Adrenal gland (tissue), 9 donors: ENCODE measurements at regions not wholly inside any gene's neighbourhood (a gene's known extent, or its start where the extent isn't known, plus 50 kb on each side); places are given as distances from the start of the nearest gene placed in this dataset.

Experiments used
- DNase-seq, 7 donors: peaks; one replicate each; pipeline ENCODE4 v3.0.0-alpha.2; 2019 to 2020
- H3K27ac ChIP-seq, 5 donors: fragments of 200-600 bp; sonication (generic) in 4 of 5; 1 replicate in 3 of 5; 2 replicates in 2 of 5; pipeline versions ENCODE4 v1.5.1 to v1.8.0; 2016 to 2020; ENCODE audit warnings: mild to moderate bottlenecking in 1 of 5
- H3K27me3 ChIP-seq: fragments of 200-600 bp; 2 replicates; pipeline ENCODE4 v1.8.0; 2021
- H3K36me3 ChIP-seq, 2 donors: fragments of 200-600 bp; replicated peaks in 1 of 2; 1 replicate in 1 of 2; 2 replicates in 1 of 2; pipeline versions ENCODE4 v1.5.1 to v1.8.0; 2018 to 2022
- H3K4me1 ChIP-seq, 2 donors: fragments of 200-600 bp; replicated peaks in 1 of 2; 1 replicate in 1 of 2; 2 replicates in 1 of 2; pipeline versions ENCODE4 v1.5.1 to v1.8.0; 2018 to 2021
- H3K4me3 ChIP-seq, 4 donors: fragments of 200-600 bp; sonication (generic) in 3 of 4; one replicate each; pipeline ENCODE4 v1.5.1; 2016 to 2018
- H3K9me3 ChIP-seq, 3 donors: fragments of 200-600 bp; sonication (generic) in 1 of 3; replicated peaks in 1 of 3; 1 replicate in 2 of 3; 2 replicates in 1 of 3; pipeline versions ENCODE4 v1.5.1 to v1.8.0; 2016 to 2021
- CTCF ChIP-seq, 6 experiments: fragments of 450-650 bp in 4 of 6; fragments of 200-600 bp in 2 of 6; sonication (generic) in 1 of 6; IDR thresholded peaks; 1 replicate in 5 of 6; 2 replicates in 1 of 6; pipeline versions ENCODE4 v1.5.1 to v1.8.0; 2016 to 2021; ENCODE audit warnings: antibody characterized with exemption in 6 of 6, mild to moderate bottlenecking in 2 of 6, moderate library complexity in 1 of 6
- POLR2A ChIP-seq, 2 donors: fragments of 450-650 bp; IDR thresholded peaks; one replicate each; pipeline ENCODE4 v1.6.1; 2017; ENCODE audit warnings: antibody characterized with exemption in 2 of 2, mild to moderate bottlenecking in 2 of 2, moderate library complexity in 1 of 2
- WGBS, 4 donors: extraction: QIAGEN DNeasy Blood & Tissue Kit in 2 of 4; methylation state at CpG; one replicate each; pipeline versions ENCODE4 v1.1.5 to v1.1.7; 2013 to 2017; 5-methylcytosine and 5-hydroxymethylcytosine counted together
- intact Hi-C, 2 donors: fragments of 100-400 bp; cut with DNase I; formaldehyde crosslinking; loops; one replicate each; pipeline versions ENCODE4 v1.14.1 to v1.15.0; 2022 to 2023
- donor health status: healthy with polysubstance abuse.
- donor health status: Bipolar disorder and iron deficiency.
- donor health status: DM: yes; HTN: yes; CAD: no.
- donor health status: DM: no; HTN: no; CAD: no.
- donor health status: DM: no; HTN: no; CAD: no.

GRCh38 chr2:215884451-215885087, 128.8 kb downstream of the MREG start:
- Histone ChIP-seq H3K9me3 (no peaks in the 10 kb centered on the region), H3K4me1 (no peaks in the 10 kb centered on the region), H3K36me3 (no peaks in the 10 kb centered on the region), H3K4me3 (no peak overlapping the region), H3K27ac (no peak overlapping the region), H3K27me3 (no peaks in the 10 kb centered on the region)
- DNase-seq, result no peak
- no peak for TF ChIP-seq POLR2A (IDR thresholded peaks at IDR 0.05)
- no peak for TF ChIP-seq CTCF (IDR thresholded peaks at IDR 0.05)
- intact Hi-C loops, result no loop called here
- 78 to 82% (median 80%) methylated on average over 4 of the region's 4 CpGs for WGBS, 4 donors

GRCh38 chr2:215883799-215884198, 129.6 kb downstream of the MREG start:
- Histone ChIP-seq H3K27me3 (no peaks in the 10 kb centered on the region), H3K4me1 (no peaks in the 10 kb centered on the region), H3K36me3 (no peaks in the 10 kb centered on the region), H3K27ac (no peak overlapping the region), H3K9me3 (no peaks in the 10 kb centered on the region), H3K4me3 (no peak overlapping the region)
- TF ChIP-seq CTCF (IDR thresholded peaks at IDR 0.05), result no peak
- TF ChIP-seq POLR2A (IDR thresholded peaks at IDR 0.05), result no peak
- intact Hi-C loops, result no loop called here
- no peak for DNase-seq

DNA sequence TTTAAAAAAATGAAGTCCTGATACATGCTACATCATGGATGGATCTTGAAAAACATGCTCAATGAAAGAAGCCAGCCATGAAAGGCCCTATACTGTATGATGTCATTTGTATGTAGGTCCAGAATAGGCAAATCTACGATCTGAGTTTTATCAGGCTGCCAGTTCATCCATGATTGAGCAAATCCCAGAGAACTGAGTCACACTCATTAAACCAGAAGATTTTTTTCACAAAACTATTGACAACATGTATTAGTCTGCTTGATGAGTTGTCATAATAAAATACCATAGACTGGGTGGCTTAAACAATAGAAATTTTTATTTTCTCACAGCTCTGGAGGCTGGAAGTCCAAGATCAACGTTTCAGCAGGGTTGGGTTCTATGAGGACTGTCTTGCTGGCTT, 130.7 kb downstream of the MREG start:
- Histone ChIP-seq H3K4me1 (no peaks in the 10 kb centered on the region), H3K36me3 (no peaks in the 10 kb centered on the region), H3K27me3 (no peaks in the 10 kb centered on the region), H3K9me3 (no peaks in the 10 kb centered on the region), H3K27ac (no peak overlapping the region), H3K4me3 (no peak overlapping the region)
- DNase-seq, result no peak
- 65 to 76% (median 70%) methylated on average over 2 of the region's 2 CpGs for WGBS, 4 donors
- TF ChIP-seq POLR2A (IDR thresholded peaks at IDR 0.05) (no peak), CTCF (IDR thresholded peaks at IDR 0.05) (no peak)
- intact Hi-C loops, result no loop called here

DNA sequence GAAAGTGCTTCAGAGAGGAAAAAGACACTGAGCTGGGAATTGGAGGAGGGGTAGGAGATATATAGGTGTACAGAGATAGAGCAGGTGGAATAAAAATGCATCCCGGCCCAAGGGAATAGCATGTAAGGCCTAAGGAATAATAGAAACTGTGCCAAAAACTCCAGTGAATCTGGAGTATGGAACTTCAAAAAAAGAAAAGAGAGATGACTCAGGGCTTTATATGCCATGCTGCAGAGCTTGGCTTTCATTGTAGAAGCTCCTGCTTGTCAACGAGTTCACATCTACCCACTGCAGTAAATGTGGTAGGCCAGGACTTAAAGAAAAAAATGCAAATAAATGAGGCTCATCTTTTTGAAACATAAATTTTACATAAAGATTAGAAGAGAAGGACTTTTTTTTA, 131.8 kb downstream of the MREG start:
- no peaks in the 10 kb centered on the region for H3K9me3 ChIP-seq
- no peaks in the 10 kb centered on the region for H3K36me3 ChIP-seq
- DNase-seq, result no peak
- no peaks in the 10 kb centered on the region for H3K27me3 ChIP-seq
- no peak for TF ChIP-seq POLR2A (IDR thresholded peaks at IDR 0.05)
- TF ChIP-seq CTCF (IDR thresholded peaks at IDR 0.05), result no peak
- intact Hi-C loops, result no loop called here
- WGBS, 4 donors, result 85 to 92% (median 90%) methylated on average over 2 of the region's 2 CpGs
- no peaks in the 10 kb centered on the region for H3K4me1 ChIP-seq
- no peak overlapping the region for H3K27ac ChIP-seq
- H3K4me3 ChIP-seq, result no peak overlapping the region
